ENCODE measurements at regions not wholly inside any gene's neighbourhood (a gene's known extent, or its start where the extent isn't known, plus 50 kb on each side); places are given as distances from the start of the nearest gene placed in this dataset.
"Not testable (repeated sequence)": the region's sequence is repeated elsewhere in the genome, so short reads cannot be mapped to it uniquely, and the experiment has no call there.

GRCh38 chr5:2534251-2534650 is 217.2 kb downstream of the IRX2 start:
- DNase-seq (ENCODE audit: low spot score) (no peak), FAIRE-seq (no peak)

- FAIRE-seq: not testable (repeated sequence)
Measured at GRCh38 chr5:2533848-2534247, 217.6 kb downstream of the IRX2 start.

GRCh38 chr5:2532809-2533208 is 218.7 kb downstream of the IRX2 start:
- FAIRE-seq: no peak
- DNase-seq (ENCODE audit: low spot score): no peak

More at GRCh38 chr5:2533848-2534247, 217.6 kb downstream of the IRX2 start:
- not testable (repeated sequence) for DNase-seq (ENCODE audit: low spot score)

DNA sequence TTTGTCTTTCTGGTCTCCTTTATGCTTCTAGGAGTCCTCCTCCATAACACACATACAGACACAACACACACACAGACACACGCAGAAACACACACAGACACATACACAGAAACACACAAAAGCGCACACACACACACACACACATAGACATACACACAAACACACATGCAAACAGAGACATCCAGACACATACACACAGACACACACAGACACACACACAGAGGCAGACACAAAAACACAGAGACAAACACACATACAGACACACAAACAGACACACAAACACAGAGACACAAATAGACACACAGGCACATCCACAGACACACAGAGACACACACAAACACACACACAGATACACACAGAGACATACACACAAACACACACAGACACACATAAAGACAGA is 220.2 kb downstream of the IRX2 start:
- FAIRE-seq (no peak), DNase-seq (ENCODE audit: low spot score) (no peak)

DNA sequence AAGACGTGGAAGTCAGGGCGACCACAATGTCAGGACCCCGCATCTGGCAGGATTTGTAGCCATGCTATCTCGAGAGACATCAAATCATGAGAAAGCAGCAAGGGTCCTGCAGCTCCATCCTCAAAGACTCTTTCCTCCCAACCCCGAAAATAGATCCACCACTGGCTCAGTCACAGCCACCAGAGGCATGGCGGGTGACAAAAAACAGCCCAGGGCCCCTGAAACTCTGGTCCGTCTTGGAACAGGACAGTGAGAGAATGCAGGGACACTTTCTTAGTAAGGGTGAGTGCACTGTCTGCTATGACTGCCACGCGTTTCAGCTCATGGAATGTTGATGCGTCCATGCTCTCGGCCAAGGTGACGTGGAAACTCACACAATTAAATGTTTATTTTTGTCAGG is 220.9 kb downstream of the IRX2 start:
- DNase-seq (ENCODE audit: low spot score) (no peak), FAIRE-seq (no peak)

DNA sequence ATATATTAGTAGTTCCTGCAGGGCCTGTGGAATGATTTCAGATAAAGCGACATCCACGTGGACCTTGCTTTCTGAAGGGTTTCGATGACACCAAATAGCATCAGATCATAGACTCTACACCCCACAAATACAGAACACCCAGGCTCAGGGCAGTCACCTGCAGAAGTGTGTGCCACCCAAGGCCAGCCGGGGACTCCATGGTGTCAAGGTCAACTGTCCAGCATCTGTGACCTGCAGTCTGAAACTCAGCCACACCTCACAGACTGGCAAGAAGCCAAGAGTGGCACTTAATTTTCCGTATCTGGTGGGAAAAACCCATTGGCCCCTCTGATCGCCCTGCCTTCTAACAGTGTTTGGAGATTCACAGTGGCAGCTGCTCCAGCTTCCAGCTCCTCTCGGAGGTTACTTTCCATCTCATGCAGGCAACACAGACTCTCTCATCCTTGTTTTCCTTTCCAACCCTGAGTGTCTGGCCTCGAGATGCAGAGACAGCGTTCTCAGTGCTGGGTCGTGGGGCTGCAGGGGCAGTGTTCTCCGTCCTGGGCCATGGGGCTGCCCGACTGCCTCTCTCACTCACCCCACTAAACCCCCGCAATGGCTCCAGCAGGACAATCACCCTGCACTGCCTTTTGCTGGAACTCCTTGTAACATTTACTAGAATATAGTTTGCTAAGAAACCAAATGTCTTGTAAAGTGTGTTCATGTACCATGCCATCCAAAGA is 221.9 kb downstream of the IRX2 start:
- no peak for FAIRE-seq

GRCh38 chr5:2525351-2525750 is 226.1 kb downstream of the IRX2 start:
- DNase-seq (ENCODE audit: low spot score) (no peak), FAIRE-seq (no peak)

More for the DNA sequence above, 221.9 kb downstream of the IRX2 start:
- DNase-seq (ENCODE audit: low spot score): no peak

GRCh38 chr5:2524620-2525019 is 226.9 kb downstream of the IRX2 start:
- FAIRE-seq (no peak), DNase-seq (ENCODE audit: low spot score) (no peak)

GRCh38 chr5:2523180-2523579 is 228.3 kb downstream of the IRX2 start:
- FAIRE-seq: no peak
- no peak for DNase-seq (ENCODE audit: low spot score)

- DNase-seq (ENCODE audit: low spot score) (no peak), FAIRE-seq (no peak)
Measured at GRCh38 chr5:2522372-2522771, 229.1 kb downstream of the IRX2 start.

DNA sequence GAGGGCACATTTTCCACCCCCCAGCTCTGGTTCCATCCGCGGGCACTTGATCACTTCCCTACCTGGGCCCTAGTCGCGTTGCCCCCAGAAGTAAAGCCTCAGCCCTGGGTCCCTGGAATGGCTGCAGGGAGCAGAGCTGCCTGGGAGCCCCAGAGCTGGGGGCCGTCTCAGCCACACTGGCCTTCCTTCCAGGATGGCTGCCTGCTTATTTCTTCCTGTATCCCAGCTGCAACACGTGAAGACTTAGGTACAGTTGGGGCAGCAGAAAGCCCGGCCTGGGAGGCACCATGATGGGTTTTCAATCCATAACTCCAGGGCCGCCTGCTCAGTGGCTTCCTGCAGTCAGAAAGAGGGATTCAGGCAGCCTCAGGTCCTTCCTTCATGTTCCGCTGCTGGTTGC is 232.3 kb downstream of the IRX2 start:
- FAIRE-seq (no peak), DNase-seq (ENCODE audit: low spot score) (no peak)

DNA sequence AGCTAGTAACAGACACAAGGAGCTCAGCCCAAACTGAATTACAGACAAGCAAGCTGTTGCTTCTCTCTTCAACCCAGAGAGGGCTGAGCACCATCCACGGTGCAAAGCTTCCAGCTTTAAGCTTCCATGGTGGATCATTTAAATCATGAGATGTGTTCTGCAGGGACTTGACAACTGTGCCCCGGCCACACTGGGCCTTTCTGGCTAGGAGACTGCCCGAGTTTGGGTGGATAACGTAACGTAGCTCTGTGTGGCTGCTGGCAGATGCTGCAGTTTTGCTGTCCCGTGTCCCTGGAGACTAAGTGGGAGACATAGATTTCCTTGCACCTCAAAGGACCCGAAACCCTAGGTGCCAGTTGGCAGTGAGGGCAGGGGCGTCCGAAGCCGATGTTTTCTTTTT is 234.0 kb downstream of the IRX2 start:
- FAIRE-seq (no peak), DNase-seq (ENCODE audit: low spot score) (no peak)

DNA sequence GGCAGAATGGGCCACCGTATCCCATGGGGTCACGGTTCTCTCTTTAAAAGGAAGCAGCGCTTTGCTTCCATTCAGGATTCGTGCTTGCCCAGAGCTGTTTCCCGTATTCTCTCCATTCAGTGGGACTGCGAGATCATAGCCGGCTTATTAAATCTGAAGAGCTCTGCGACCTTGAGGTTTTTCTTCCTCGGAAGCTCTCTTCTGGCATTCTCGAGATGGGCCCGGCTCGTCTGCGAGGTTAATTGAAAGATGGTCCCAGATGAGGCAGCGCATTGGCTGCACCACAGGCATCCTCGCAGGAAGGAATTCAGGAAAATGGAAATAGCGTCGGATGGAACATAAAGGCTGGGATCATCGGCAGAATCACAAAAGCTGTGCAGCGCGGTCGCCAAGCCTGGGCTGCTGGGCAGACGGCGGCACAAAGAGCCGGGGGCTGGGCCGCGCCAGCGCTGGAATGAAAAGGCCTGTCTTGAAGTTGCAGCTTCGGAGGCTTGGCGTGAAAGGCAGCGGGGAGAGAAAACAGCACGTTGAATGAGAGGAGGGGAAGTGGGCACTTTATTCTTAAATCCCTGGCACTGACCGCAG is 236.2 kb downstream of the IRX2 start:
- FAIRE-seq: no peak
- DNase-seq (ENCODE audit: low spot score): no peak

DNA sequence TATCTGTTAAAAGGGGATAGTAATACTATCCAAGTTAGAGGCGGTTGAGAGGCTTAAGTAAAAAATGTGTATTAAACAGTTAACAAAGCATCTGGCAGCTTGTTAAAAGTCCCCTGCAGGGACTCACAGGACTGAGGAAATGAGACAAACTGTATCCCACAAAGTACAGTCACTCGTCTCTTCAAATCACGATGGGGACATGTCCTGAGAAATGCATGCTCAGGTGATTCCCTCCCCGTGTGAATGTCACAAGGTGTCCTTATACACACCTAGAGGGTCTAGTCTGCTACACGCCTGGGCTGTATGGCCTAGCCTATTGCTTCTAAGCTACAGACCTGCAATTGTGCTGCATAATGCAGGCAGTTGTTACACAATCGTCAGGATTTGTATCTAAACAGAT is 237.0 kb downstream of the IRX2 start:
- no peak for DNase-seq (ENCODE audit: low spot score)
- no peak for FAIRE-seq

DNA sequence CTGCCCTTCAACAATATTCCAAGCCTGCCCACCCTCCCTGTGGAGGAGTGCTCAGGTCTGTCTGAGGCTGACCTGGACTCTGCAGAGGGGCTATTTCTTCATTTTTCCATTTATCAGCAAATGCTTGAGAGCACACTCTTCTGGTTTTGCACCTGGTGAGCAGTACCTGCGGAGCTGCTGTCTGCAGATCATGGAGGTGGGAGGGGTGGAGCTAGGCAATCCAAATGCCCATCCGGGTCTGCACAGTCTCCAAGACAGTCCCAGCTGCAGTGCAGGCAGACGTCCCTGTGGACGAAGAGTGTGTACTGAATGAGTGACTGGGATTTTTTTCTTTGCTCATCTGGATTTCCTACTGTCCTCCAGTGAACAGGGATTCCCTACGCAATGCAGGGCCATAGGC is 239.8 kb downstream of the IRX2 start:
- DNase-seq (ENCODE audit: low spot score) (no peak), FAIRE-seq (no peak)

DNA sequence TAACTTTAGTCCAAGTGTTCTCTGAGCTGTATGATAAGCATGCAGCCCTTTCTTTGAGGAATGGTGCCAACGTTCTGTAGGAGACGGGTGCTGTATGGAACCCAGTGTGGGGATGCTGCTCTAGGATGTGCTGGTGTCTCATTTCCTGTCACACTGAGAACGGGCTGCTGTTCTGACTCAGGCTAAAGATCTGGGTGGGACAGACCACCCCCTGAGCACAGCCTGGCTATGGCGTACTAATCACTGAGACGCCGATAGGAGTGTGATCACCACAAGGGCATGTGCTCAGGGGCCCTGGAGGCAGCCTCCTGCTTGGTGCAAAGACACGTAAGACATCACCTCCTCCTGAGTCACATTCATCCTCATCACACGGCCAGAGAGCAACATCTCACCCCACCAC is 240.4 kb downstream of the IRX2 start:
- DNase-seq (ENCODE audit: low spot score) (no peak), FAIRE-seq (no peak)

- DNase-seq (ENCODE audit: low spot score): no peak
- FAIRE-seq: no peak
Measured at GRCh38 chr5:2509527-2509926, 241.9 kb downstream of the IRX2 start.

DNA sequence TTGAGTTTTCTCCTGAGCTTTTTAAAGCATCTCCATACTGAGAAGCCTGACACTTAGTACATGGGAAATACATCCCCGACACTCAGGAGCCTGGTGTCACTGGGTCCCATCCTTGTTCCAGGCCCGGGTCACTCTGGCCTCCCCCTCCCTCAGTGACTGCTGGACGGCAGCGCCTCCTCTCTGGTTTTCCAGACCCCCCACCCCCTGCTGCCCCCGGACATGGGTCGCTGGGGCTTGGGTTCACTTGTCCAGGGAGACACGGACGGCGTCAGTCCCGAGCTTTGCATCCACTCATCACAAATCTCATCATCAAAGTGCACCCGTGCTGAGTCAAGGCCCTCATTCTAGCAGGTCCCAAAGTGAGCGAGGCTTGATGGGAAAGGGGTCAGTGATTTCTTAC is 243.0 kb downstream of the IRX2 start:
- DNase-seq (ENCODE audit: low spot score) (no peak), FAIRE-seq (no peak)

GRCh38 chr5:2507611-2508010 is 243.9 kb downstream of the IRX2 start:
- no peak for DNase-seq (ENCODE audit: low spot score)
- no peak for FAIRE-seq

DNA sequence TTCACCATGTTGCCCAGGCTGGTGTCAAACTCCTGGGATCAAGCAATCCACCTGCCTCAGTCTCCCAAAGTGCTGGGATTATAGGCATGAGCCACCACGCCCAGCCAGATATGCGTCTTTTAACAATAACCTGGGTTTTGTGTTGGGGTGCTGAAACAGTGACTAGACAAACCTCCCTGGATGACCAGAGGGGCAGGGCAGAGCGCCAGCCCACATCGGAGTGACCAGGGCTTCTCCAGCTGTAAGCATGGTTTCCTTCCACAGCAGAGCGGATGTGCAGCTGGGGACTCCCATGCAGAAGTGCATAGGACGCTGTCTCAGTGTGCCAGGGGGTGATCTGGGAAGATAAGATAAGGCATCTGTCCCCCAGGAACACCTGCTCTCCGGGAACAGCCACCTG is 244.9 kb downstream of the IRX2 start:
- no peak for DNase-seq (ENCODE audit: low spot score)
- no peak for FAIRE-seq

GRCh38 chr5:2505217-2505616 is 246.3 kb downstream of the IRX2 start:
- FAIRE-seq (no peak), DNase-seq (ENCODE audit: low spot score) (no peak)

DNA sequence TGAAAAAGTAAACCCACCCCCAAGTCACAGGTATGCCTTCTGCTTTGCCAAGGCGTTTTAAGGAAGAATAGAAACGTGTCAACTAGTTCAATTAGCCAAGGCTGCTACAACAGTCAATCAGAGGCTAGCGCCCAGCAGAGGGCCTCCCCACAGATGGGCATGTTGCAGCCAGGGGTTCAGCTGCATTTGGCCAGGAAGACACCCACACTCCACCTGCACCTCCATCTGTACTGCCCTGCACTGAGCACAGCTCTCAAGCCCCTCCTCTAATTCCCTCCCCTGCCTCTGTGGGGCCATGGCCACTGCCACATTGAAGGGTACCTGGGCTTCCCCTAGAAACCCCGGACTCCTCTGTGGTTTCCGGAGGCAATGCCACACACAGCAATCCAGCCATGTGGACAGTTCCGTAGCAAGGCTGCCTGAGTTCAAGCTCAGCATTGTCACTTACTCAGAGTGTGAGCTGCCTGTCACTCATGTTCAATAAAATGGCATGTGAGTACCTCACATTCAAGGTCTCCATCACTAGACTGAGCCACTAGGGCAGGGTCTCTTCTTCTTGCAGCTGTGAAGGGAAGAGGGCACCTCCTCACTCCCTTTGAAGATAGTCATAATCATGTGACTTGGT is 248.4 kb downstream of the IRX2 start:
- DNase-seq (ENCODE audit: low spot score): no peak

DNA sequence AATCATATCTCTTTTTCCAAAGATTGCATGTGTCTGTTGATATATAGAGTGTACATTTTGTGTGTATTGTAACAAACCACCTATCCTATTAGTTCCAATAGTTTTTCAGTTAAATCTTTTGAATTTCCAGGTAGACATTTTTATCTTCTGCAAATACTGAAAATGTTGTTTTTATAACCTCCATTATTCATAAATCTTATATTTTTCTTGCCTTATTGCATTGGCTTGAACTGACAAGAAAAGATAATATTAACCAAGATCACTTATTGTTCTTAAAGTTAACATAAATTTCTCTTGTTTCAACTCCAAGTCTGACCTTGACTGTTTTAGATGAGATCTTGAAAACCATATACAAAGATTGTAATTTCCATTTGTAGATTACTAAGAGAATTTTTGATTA is 251.6 kb downstream of the IRX2 start:
- FAIRE-seq (peak; percentile 10), DNase-seq (ENCODE audit: low spot score) (no peak)

More for the DNA sequence above, 248.4 kb downstream of the IRX2 start:
- FAIRE-seq: no peak

Measured in RCC 7860 (cell line).